Posterior vena cava (tissue), 2 donors: ENCODE measurements at regions not wholly inside any gene's neighbourhood (a gene's known extent, or its start where the extent isn't known, plus 50 kb on each side); places are given as distances from the start of the nearest gene placed in this dataset.

Experiments used
- DNase-seq: peaks from one replicate; pipeline ENCODE4 v3.0.0-alpha.2; 2020; ENCODE audit warnings: low spot score
- intact Hi-C, 2 donors: fragments of 100-400 bp; cut with DNase I; formaldehyde crosslinking; loops; one replicate each; pipeline versions ENCODE4 v1.14.1 to v1.14.2; 2022 to 2023
- donor health status: DM: yes; HTN: yes; CAD: no.
- donor health status: DM: yes; HTN: yes; CAD: no.

GRCh38 chr12:5248999-5249526, 182.8 kb upstream of the NTF3 start:
- intact Hi-C loops, result no loop called here
- no peak for DNase-seq

DNA sequence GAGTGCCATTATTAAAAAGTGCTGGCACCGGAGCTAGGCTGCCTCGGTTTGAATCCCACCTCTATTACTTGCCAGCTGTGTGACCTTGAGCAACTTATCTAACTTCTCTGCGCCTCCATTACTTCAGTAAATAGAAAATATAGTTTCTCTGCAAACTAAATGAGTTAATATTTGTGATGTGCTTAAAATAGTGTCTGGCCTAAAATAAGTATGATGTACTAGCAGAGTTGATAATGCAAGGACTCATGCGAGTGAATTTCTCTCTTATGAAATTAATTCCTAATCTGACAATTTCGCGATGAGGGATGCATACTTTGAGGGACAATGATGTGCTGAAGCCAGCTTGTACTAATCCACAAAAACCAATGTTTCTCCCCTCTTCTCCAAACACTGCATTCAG, 180.8 kb upstream of the NTF3 start:
- intact Hi-C loops, result no loop called here
- no peak for DNase-seq

DNA sequence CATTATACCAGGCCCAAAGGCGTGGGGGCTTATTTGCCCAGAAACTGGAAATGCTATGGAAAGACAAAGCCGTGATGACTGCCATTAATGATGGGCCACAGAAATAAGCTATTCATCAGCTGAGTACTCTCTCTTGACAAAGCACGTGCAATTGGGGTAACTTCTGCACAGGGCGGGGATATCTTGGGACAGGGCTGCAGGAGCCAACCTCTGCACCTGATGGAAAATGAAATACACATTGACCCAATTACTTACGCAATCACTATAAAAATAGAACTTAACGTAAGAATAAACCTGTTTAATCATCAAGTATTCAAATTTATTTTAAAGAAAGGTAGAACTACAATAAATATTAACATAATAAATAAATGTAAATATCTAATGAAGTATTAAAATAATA, 180.1 kb upstream of the NTF3 start:
- DNase-seq, result no peak
- intact Hi-C loops, result no loop called here

- intact Hi-C loops, result no loop called here
- DNase-seq, result peak; percentile 87
These were observed 177.2 kb upstream of the NTF3 start for GRCh38 chr12:5254703-5255102.

GRCh38 chr12:5257763-5258495, 174.0 kb upstream of the NTF3 start:
- intact Hi-C loops, result no loop called here

DNA sequence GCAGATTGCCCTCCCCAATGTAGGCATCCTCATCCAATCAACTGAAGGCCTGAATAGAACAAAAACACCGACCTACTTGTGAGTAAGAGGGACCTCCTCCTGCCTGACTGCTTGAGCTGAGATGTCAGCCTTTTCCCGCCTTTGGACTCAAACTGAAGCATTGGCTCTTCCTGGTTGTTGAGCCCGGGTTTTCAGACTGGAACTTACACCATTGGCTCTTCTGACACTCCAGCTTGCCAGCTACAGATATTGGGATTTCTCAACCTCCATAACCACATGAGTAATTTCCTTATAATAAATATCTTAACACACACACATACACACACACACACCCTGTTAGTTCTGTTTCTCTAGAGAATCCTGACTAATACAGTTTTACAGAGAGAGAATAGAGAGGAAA, 173.4 kb upstream of the NTF3 start:
- DNase-seq, result no peak

More at GRCh38 chr12:5257763-5258495, 174.0 kb upstream of the NTF3 start:
- no peak for DNase-seq

GRCh38 chr12:5258926-5259325, 173.0 kb upstream of the NTF3 start:
- intact Hi-C loops, result no loop called here
- no peak for DNase-seq

More for the DNA sequence above, 173.4 kb upstream of the NTF3 start:
- intact Hi-C loops, result no loop called here

- intact Hi-C loops, result no loop called here
- no peak for DNase-seq
These were observed 172.4 kb upstream of the NTF3 start for GRCh38 chr12:5259523-5259922.

- no peak for DNase-seq
- intact Hi-C loops, result no loop called here
These were observed 171.8 kb upstream of the NTF3 start for GRCh38 chr12:5260086-5260485.

GRCh38 chr12:5260591-5261086, 171.3 kb upstream of the NTF3 start:
- no peak for DNase-seq
- intact Hi-C loops, result no loop called here

GRCh38 chr12:5262450-5262849, 169.5 kb upstream of the NTF3 start:
- intact Hi-C loops, result no loop called here
- DNase-seq, result no peak

DNA sequence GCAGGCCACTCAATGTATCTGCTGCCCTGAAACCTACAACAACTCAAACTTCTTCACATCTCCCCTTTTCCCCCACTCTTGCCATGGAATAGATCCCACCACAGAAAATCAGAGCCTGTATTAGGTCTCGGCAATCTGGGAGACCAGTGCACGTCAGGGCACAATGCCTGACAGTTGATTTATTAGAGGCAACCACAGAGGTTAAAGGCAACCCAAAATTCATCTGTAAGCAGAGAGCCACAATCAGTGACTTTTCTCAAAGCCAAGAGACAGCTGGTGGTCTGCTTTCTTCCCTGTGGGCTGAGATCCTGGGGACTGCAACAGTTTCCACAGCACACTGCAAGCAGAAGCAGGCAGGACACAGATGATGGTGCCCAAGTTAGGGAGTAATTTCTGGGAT, 169.0 kb upstream of the NTF3 start:
- DNase-seq, result no peak
- intact Hi-C loops, result no loop called here

GRCh38 chr12:5264006-5264405, 167.9 kb upstream of the NTF3 start:
- no peak for DNase-seq
- intact Hi-C loops, result no loop called here

DNA sequence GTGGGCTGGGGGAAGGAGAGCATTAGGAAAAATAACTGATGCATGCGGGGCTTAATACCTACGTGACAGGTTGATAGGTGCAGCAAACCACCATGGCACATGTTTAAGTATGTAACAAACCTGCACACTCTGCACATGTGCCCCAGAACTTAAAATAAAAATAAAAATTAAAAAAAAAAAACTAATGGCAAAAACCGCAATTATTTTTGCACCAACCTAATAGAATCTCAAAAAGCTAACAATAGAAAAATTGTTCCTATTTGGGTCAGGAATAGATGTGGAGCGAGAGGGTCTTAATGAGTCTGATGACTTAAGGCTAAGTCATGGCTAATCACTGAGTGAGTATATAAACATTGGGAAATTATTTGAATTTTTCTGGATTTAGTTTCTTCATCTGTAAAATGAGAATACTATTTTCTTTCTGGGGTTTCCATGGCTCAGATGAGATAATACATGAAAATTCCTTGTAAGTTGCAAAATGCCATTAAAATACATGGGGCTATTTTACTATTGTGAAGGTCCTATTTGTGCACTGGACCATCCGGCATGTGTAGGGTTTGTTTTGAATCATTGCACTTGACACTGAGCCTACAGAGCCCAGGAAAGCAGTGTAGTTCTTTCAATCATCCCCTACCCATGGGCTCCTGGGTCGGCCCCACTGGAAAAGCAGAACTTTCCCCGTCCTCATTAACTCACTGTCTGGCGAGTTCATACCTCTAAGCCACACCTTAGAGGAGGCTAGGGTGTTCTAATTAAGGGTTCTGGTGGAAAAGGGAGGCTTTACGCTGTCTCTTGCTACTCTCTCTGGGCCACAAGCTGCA, 164.1 kb upstream of the NTF3 start:
- DNase-seq, result no peak
- intact Hi-C loops, result no loop called here

DNA sequence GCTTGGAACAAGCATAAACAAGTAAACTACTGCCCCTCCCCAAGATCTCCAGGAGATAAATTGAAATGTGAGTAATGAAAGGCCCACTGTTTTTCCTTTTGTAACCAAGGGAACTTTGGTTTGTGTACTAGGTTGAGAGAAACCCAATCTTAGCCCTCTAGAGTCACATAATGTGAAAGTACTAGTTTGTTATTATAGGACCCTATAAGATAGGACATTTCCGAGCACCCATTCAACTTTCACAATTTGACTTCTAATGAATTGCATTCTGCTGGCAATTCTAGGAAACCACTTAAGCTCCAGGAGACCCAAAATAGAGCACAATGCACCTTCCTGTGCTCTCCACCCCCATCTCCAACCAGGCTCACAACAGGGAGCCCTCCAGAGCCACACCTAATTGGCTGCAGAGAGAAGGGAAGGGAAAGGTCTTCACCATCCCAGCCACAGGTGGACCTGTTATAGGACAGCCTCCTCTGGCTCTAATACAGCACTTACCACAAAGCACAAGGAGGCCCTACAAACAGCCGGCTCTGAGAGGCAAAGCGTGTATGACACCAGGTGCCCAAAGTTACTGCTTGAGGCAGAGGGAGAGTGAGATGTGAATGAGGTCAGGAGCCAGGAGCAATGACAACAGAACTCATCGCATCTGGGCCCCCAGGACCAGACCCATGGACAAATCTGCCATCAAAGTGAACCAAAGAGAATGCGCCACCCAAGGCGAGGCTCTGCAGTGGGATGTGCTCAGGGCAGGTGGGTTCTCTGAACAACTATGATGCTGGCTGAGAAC, 163.3 kb upstream of the NTF3 start:
- DNase-seq, result no peak
- intact Hi-C loops, result no loop called here

DNA sequence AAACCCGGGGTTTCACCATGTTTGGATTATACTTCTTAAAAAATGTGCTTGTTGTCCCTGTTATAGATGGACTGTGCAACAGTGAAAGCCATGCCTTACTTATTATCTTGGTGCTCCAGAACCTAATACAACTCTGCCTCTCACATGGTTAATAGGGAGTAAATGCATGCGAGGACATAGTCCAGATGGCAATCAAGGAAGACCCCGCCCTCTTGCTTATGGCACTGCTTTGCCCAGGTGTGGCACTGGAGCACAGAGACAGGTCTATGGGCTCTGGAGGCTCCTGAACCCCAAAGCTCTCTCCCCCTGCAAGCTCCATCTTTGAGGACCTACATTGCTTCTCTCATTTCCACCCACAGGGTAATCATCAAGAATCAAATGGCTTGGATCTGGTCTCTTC, 162.1 kb upstream of the NTF3 start:
- no peak for DNase-seq
- intact Hi-C loops, result no loop called here

GRCh38 chr12:5272018-5272785, 159.7 kb upstream of the NTF3 start:
- no peak for DNase-seq
- intact Hi-C loops, result no loop called here

GRCh38 chr12:5273709-5274108, 158.2 kb upstream of the NTF3 start:
- no peak for DNase-seq
- intact Hi-C loops, result no loop called here

DNA sequence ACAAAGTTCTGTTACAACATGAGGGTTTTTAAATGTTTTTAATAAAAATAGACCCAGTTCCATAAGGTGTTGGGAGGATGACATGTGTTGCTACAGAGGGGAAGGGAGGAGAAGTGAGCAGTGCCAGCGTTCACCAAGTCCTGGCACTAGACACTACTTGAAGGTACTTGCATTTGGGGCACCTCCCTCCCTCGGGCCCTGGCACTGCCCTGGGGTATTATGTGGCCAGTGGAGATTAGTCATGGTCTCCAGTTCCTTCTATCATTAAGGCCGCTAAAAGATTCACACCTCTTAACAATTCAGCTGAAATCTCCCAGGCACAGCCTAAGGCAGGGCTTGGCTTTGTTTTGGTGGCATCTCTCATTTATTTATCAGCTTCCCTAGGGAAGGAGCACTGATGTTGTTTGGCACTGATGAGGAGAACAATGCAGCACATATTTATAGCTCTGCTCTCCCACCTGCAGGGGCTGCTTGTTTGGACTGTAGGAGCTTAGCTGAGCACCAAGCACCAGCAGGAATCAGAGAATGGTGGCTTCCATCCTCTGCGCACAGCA, 155.5 kb upstream of the NTF3 start:
- intact Hi-C loops, result no loop called here
- DNase-seq, result no peak
